ENCODE measurements at regions not wholly inside any gene's neighbourhood (a gene's known extent, or its start where the extent isn't known, plus 50 kb on each side); places are given as distances from the start of the nearest gene placed in this dataset.

DNA sequence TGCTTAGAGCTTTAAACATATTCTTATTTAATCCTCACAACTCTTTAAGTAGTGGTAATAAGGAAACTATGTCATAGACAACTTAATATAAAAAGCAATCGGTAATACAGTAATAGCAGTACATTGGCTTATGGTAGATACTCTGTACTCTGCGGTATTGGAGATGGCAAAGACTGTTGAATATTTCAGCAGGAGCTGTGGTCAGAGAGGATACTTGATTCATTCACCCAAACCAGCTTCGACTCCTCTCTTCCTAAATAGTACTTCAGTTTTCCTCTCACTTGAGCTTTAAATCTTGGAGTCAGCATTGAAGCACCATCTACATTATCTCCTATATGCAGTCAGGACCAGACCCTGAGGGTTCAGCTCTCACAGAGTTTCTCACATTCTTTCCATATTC is 169.3 kb downstream of the CYB561 start:
- Histone ChIP-seq H3K27ac (no peak overlapping the region), H3K9me3 (no peaks in the 10 kb centered on the region), H3K4me3 (no peak overlapping the region), H3K36me3 (no peaks in the 10 kb centered on the region), H3K27me3 (no peaks in the 10 kb centered on the region), H3K4me1 (no peaks in the 10 kb centered on the region)
- intact Hi-C loops (cut with DNase I), result no loop called here
- DNase-seq, result no peak
- no peak for FAIRE-seq
- TF ChIP-seq CTCF (IDR thresholded peaks at IDR 0.05), result no peak
- WGBS, 2 donors, result 93 to 96% methylated on average over 3 of the region's 3 CpGs
- no peak for ATAC-seq

DNA sequence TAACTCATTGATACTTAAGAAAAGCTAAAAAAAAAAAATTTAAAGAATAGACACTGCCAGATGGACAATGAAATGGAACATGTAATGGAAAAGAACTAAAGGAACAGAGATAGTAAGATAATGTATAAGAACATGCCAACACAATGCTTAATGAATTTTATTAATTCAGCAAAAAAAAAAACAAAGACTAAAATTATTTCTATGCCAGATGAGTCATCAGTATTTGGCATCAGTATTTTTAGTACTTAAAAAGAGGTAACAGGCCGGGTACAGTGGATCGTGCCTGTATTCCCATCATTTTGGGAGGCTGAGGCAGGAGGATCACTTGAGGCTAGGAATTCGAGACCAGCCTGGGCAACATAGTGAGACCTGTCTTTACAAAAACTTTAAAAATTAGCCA is 168.5 kb downstream of the CYB561 start:
- H3K27me3 ChIP-seq, result no peaks in the 10 kb centered on the region
- no peak overlapping the region for H3K27ac ChIP-seq
- H3K4me1 ChIP-seq, result no peaks in the 10 kb centered on the region
- TF ChIP-seq CTCF (IDR thresholded peaks at IDR 0.05), result no peak
- FAIRE-seq (no peak), ATAC-seq (no peak), DNase-seq (no peak)
- 92 to 94% methylated on average over 3 of the region's 3 CpGs for WGBS, 2 donors
- intact Hi-C loops (cut with DNase I), result no loop called here
- no peaks in the 10 kb centered on the region for H3K9me3 ChIP-seq
- H3K36me3 ChIP-seq, result no peaks in the 10 kb centered on the region
- H3K4me3 ChIP-seq, result no peak overlapping the region

DNA sequence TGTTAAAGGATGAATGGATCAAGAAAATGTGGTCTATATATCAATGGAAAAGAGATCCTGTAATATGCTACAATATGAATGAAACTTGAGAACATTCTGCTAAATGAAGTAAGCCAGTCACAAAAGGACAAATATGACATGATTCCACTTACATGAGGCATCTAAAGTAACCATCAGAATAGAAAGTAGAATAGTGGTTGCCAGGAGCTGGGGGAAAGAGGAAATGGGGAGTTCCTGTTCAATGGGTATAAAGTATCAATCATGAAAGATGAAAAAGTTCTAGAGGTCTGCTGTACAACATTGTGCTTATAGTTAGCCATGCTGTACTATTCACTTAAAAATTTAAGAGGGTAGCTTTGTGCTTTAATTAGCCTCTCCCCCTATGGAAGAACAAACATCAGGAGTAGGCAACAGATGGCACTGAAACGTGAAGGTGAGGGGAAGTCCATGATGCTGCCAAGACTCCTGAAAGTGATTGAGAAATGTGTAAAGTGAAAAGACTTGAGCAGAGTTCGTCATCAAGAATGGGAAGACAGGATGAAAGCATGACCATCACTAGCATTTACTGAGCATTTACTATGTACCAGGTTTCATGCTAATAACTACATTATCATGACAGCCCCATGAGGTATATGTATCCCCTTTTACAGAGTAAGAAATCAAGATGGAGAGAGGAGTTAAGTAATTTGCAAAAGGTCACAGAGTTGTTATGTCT is 167.2 kb downstream of the CYB561 start:
- Histone ChIP-seq H3K4me1 (no peaks in the 10 kb centered on the region), H3K36me3 (no peaks in the 10 kb centered on the region), H3K9me3 (no peaks in the 10 kb centered on the region), H3K27me3 (no peaks in the 10 kb centered on the region), H3K27ac (no peak overlapping the region), H3K4me3 (no peak overlapping the region)
- WGBS, 2 donors, result 66% methylated on average over 2 of the region's 2 CpGs
- intact Hi-C loops (cut with DNase I), result no loop called here
- ATAC-seq (no peak), DNase-seq (no peak), FAIRE-seq (no peak)
- TF ChIP-seq CTCF (IDR thresholded peaks at IDR 0.05), result no peak

DNA sequence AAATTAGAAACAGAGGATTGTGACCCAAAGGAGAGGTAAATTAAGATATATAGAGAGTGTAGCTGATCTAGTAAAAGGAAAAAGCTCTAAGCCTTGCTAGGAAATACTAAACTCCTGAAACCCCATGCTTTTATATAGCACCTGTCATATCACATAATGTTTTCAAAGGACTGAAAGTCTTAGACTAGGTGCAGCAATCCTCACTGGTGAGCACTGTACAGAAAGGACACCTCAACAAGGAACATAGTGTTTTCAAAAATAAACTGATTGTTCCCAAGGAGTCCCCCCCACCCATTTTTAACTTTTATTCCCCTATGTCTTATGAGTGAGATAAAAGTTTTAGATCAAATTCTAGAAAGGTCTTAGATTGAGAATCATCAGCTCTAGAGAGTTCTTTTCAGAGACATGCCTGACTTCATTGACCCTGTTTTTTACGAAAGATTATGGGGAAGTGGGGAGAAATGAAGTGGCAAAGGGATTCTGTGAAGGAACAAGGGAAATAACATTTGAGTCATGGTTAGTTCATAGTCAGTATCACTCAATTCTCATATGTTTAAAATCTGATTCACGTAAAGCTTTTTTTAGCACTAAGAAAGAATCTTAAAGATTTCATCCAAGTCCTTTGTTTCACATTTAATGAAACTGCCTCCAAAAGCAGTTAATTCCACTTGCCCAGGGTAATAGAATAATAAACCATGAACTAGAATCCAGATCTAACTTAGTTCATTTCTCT is 166.4 kb downstream of the CYB561 start:
- no peak for FAIRE-seq
- intact Hi-C loops (cut with DNase I), result no loop called here
- Histone ChIP-seq H3K9me3 (no peaks in the 10 kb centered on the region), H3K4me1 (no peaks in the 10 kb centered on the region), H3K4me3 (no peak overlapping the region), H3K36me3 (no peaks in the 10 kb centered on the region), H3K27me3 (no peaks in the 10 kb centered on the region), H3K27ac (no peak overlapping the region)
- DNase-seq, result no peak
- WGBS, 2 donors, result 90% methylated on average over 2 of the region's 2 CpGs
- ATAC-seq, result peak in 1 of 4 donors; percentile 23
- no peak for TF ChIP-seq CTCF (IDR thresholded peaks at IDR 0.05)

- FAIRE-seq, result no peak
- Histone ChIP-seq H3K4me1 (no peaks in the 10 kb centered on the region), H3K4me3 (no peak overlapping the region), H3K9me3 (no peaks in the 10 kb centered on the region), H3K27ac (no peak overlapping the region), H3K36me3 (no peaks in the 10 kb centered on the region), H3K27me3 (no peaks in the 10 kb centered on the region)
- intact Hi-C loops (cut with DNase I), result no loop called here
- WGBS, 2 donors, result 93 to 94% methylated on average over 4 of the region's 4 CpGs
- TF ChIP-seq CTCF (IDR thresholded peaks at IDR 0.05), result no peak
- ATAC-seq, result no peak
- DNase-seq, result no peak
Measured at GRCh38 chr17:63282455-63282854, 163.7 kb downstream of the CYB561 start.
